PC-9 (cell line): ENCODE measurements at regions not wholly inside any gene's neighbourhood (a gene's known extent, or its start where the extent isn't known, plus 50 kb on each side); places are given as distances from the start of the nearest gene placed in this dataset.

Experiments used
- BruUV-seq: library from RNA; stranded (reverse); fragments of 400-500 nt; replicated peaks from 2 replicates; lab custom pipeline; 2021; lab: Mats Ljungman, UMichigan
- CTCF ChIA-PET: fragments of 300-600 bp; sonication (Branson Sonifier 250); formaldehyde crosslinking; loops from one replicate; lab custom pipeline; 2022; ENCODE audit warnings: antibody characterized with exemption; lab: Charles Lee
- POLR2A ChIA-PET: fragments of 300-600 bp; sonication (Branson Sonifier 250); formaldehyde crosslinking; loops from one replicate; lab custom pipeline; 2022; ENCODE audit warnings: antibody characterized with exemption; ENCODE audit not compliant: unreplicated experiment; lab: Charles Lee
- DNase-seq, 2 experiments: peaks; one replicate each; pipeline versions ENCODE4 v3.0.0 to v3.0.0-alpha.2; 2015 to 2022; ENCODE audit warnings: mixed read lengths in 1 of 2
- H2AFZ ChIP-seq: fragments of 200-600 bp; sonication (generic); 2 replicates; pipeline ENCODE4 v1.8.1; 2017; ENCODE audit warnings: antibody characterized with exemption
- H3F3A ChIP-seq: fragments of 200-600 bp; sonication (generic); 2 replicates; pipeline ENCODE4 v1.8.1; 2017; ENCODE audit warnings: antibody characterized with exemption, mild to moderate bottlenecking, low read depth; ENCODE audit not compliant: insufficient read depth
- H3K27ac ChIP-seq: fragments of 200-600 bp; sonication (generic); 2 replicates; pipeline ENCODE4 v1.6.1; 2016; ENCODE audit warnings: mixed run types
- H3K27me3 ChIP-seq: fragments of 200-600 bp; sonication (generic); 2 replicates; pipeline ENCODE4 v1.6.1; 2016; ENCODE audit warnings: low read depth, mixed run types; ENCODE audit not compliant: insufficient read depth
- H3K36me3 ChIP-seq: fragments of 200-600 bp; sonication (generic); 2 replicates; pipeline ENCODE4 v1.6.1; 2016; ENCODE audit warnings: low read depth, mixed run types
- H3K4me1 ChIP-seq: fragments of 200-600 bp; sonication (generic); replicated peaks from 2 replicates; pipeline ENCODE4 v1.6.1; 2016; ENCODE audit warnings: mixed run types; ENCODE audit not compliant: insufficient read depth
- H3K4me2 ChIP-seq: fragments of 200-600 bp; sonication (generic); 2 replicates; pipeline ENCODE4 v1.6.1; 2017; ENCODE audit warnings: mixed run types
- H3K4me3 ChIP-seq: fragments of 200-600 bp; sonication (generic); 2 replicates; pipeline ENCODE4 v1.6.1; 2016; ENCODE audit warnings: mixed run types
- H3K79me2 ChIP-seq: fragments of 200-600 bp; sonication (generic); 2 replicates; pipeline ENCODE4 v1.6.1; 2017; ENCODE audit warnings: low read depth, mixed run types
- H3K9me2 ChIP-seq: fragments of 200-600 bp; sonication (generic); 2 replicates; pipeline ENCODE4 v1.8.1; 2017; ENCODE audit warnings: mild to moderate bottlenecking; ENCODE audit not compliant: insufficient read depth
- H3K9me3 ChIP-seq: fragments of 200-600 bp; sonication (generic); 2 replicates; pipeline ENCODE4 v1.8.1; 2016; ENCODE audit warnings: low read depth; ENCODE audit not compliant: insufficient read depth
- H4K20me1 ChIP-seq: fragments of 200-600 bp; sonication (generic); 2 replicates; pipeline ENCODE4 v1.8.1; 2017; ENCODE audit not compliant: insufficient read depth
- EZH2 ChIP-seq: fragments of 200-600 bp; sonication (generic); IDR thresholded peaks from 2 replicates; pipeline ENCODE4 v1.8.0; 2017; ENCODE audit warnings: antibody characterized with exemption, low read depth
- intact Hi-C: fragments of 100-400 bp; cut with micrococcal nuclease; formaldehyde crosslinking; loops from one replicate; pipeline ENCODE4 v1.10.0; 2022; ENCODE audit not compliant: unreplicated experiment
- TF ChIP-seq, protein P1 (sequence below): fragments of 200-600 bp; sonication (generic); conservative IDR thresholded peaks from 2 replicates; pipeline ENCODE4 v1.6.1; 2017; ENCODE audit warnings: mixed run types, antibody characterized with exemption, mild to moderate bottlenecking, moderate library complexity

DNA sequence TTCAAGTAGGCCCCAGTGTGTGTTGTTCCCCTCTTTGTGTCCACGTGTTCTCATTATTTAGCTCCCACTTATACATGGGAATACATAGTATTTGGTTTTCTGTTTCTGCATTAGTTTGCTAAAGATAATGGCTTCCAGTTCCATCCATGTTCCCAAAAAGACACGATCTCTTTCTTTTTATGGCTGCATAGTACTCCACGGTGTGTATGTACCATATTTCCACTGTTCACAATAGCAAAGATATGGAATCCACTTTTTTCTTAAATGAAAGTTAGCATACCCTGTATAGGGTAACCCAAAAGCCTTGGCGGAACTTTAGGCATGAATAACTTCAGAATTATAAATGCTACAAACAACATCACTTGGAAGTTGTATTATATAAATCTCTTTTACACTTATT is 83.4 kb upstream of the NDUFV2 start:
- peak overlapping the region; percentile 92; the same call in 1 of the 2 replicates for H3K27ac ChIP-seq
- no peaks in the 10 kb centered on the region; the same call in 1 of the 2 replicates for H3K9me3 ChIP-seq
- no peaks in the 10 kb centered on the region for H3K36me3 ChIP-seq
- intact Hi-C loops: no loop called here
- CTCF ChIA-PET: no interaction called here
- no TSS peak for BruUV-seq
- H3K9me2 ChIP-seq: no peaks in the 10 kb centered on the region
- H3K4me3 ChIP-seq: no peak overlapping the region
- no peak overlapping the region; the same call in 1 of the 2 replicates for H3K4me2 ChIP-seq
- H3K79me2 ChIP-seq: no peaks in the 10 kb centered on the region
- TF ChIP-seq, protein P1, sequence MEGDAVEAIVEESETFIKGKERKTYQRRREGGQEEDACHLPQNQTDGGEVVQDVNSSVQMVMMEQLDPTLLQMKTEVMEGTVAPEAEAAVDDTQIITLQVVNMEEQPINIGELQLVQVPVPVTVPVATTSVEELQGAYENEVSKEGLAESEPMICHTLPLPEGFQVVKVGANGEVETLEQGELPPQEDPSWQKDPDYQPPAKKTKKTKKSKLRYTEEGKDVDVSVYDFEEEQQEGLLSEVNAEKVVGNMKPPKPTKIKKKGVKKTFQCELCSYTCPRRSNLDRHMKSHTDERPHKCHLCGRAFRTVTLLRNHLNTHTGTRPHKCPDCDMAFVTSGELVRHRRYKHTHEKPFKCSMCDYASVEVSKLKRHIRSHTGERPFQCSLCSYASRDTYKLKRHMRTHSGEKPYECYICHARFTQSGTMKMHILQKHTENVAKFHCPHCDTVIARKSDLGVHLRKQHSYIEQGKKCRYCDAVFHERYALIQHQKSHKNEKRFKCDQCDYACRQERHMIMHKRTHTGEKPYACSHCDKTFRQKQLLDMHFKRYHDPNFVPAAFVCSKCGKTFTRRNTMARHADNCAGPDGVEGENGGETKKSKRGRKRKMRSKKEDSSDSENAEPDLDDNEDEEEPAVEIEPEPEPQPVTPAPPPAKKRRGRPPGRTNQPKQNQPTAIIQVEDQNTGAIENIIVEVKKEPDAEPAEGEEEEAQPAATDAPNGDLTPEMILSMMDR: no peak
- TF ChIP-seq EZH2: no peak
- H3K27me3 ChIP-seq: no peaks in the 10 kb centered on the region
- no peak overlapping the region for H2AFZ ChIP-seq
- peaks cover 34% of the 10 kb centered on the region for H3F3A ChIP-seq
- no peak for DNase-seq
- H4K20me1 ChIP-seq: no peaks in the 10 kb centered on the region
- POLR2A ChIA-PET: no interaction called here
- peaks cover 35% of the 10 kb centered on the region for H3K4me1 ChIP-seq

DNA sequence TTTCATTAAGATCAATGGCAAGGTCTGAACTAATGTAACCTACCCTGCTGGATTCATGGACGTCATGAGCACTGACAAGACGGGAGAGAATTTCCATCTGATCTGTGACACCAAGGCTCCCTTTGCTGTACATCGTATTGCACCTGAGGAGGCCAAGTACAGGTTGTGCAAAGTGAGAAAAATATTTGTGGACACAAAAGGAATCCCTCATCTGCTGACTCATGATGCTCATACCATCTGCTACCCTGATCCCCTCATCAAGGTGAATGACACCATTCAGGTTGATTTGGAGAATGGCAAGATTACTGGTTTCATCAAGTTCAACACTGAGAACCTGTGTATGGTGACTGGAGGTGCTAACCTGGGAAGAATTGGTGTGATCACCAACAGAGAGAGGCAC is 82.3 kb upstream of the NDUFV2 start:
- no peaks in the 10 kb centered on the region for H3K79me2 ChIP-seq
- no peaks in the 10 kb centered on the region for H3K9me2 ChIP-seq
- BruUV-seq: no TSS peak
- ChIA-PET CTCF (interaction anchor here (0.6 kb wide), 1 partner anchor 879 kb away, joined by 4 read pairs; no protein-coding TSS in a partner anchor), POLR2A (no interaction called here)
- no peak overlapping the region for H2AFZ ChIP-seq
- H3K4me1 ChIP-seq: peaks cover 39% of the 10 kb centered on the region
- H3K4me3 ChIP-seq: no peak overlapping the region
- H3K9me3 ChIP-seq: no peaks in the 10 kb centered on the region; the same call in 1 of the 2 replicates
- no peak overlapping the region for H3K27ac ChIP-seq
- DNase-seq: peak in 1 of 2 experiments; percentile 43
- H3K27me3 ChIP-seq: no peaks in the 10 kb centered on the region
- TF ChIP-seq, protein P1: no peak
- no peak for TF ChIP-seq EZH2
- H3F3A ChIP-seq: peaks cover 39% of the 10 kb centered on the region
- no peaks in the 10 kb centered on the region for H3K36me3 ChIP-seq
- H3K4me2 ChIP-seq: no peak overlapping the region
- intact Hi-C loops: no loop called here
- no peaks in the 10 kb centered on the region for H4K20me1 ChIP-seq

GRCh38 chr18:9021458-9021857 is 81.0 kb upstream of the NDUFV2 start:
- no TSS peak for BruUV-seq
- H3K9me3 ChIP-seq: no peaks in the 10 kb centered on the region; the same call in 1 of the 2 replicates
- POLR2A ChIA-PET: no interaction called here
- no peaks in the 10 kb centered on the region for H3K79me2 ChIP-seq
- H3K36me3 ChIP-seq: no peaks in the 10 kb centered on the region
- H3K4me1 ChIP-seq: peaks cover 33% of the 10 kb centered on the region
- intact Hi-C loops: no loop called here
- no peak for DNase-seq
- no peaks in the 10 kb centered on the region for H4K20me1 ChIP-seq
- no peak overlapping the region for H3K27ac ChIP-seq
- peaks cover 41% of the 10 kb centered on the region for H3F3A ChIP-seq
- no peaks in the 10 kb centered on the region for H3K27me3 ChIP-seq
- H3K9me2 ChIP-seq: no peaks in the 10 kb centered on the region
- no peak overlapping the region for H3K4me2 ChIP-seq
- CTCF ChIA-PET: no interaction called here
- no peak overlapping the region for H3K4me3 ChIP-seq
- no peak overlapping the region for H2AFZ ChIP-seq
- no peak for TF ChIP-seq EZH2
- TF ChIP-seq, protein P1: no peak
